NCI-H2196 (cell line): ENCODE measurements at regions not wholly inside any gene's neighbourhood (a gene's known extent, or its start where the extent isn't known, plus 50 kb on each side); places are given as distances from the start of the nearest gene placed in this dataset.

Experiments used
- DNase-seq: peaks from one replicate; lab custom pipeline; 2025; ENCODE audit not compliant: unreplicated experiment; lab: John Stamatoyannopoulos, UW

DNA sequence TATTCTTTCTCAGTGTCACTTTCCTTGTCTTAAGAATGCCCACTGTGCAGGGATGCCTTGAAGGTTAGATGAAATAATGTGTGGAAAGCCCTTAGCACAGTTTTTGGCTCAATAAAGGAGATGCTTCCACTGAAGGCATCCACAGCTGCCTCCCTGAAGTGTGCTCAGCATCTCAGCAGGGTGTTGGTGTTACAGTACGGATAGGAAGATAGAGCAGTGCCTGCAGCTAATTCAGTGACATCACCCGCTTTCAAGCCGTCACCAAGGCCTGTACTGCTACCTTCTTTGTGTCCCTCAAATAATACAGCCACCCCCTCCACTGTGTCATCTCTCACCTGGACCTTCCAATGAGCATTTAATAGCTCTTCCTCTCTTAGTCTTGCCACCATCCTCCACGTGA lies 59.0 kb downstream of the NDUFS5 start:
- DNase-seq = no peak

DNA sequence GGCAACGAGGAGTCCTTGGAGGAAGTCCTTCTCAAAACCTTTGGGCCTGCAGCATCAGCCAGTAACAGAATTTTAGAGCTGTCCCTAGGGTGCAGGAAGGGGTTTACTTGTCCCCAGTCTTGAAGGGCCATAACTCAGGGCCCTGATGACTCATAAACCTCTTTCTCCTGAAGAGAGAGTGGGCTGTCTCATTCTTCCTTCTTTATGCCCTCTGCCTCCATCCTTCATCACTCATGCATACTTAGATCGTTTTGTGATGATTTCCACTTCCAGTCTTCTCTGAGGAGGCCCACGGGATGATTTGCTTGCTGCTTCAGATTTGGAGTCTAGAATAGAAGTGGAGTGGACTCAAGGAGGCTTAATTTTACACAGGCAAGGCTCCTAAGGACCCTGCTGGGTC lies 60.2 kb downstream of the NDUFS5 start:
- no peak for DNase-seq

DNA sequence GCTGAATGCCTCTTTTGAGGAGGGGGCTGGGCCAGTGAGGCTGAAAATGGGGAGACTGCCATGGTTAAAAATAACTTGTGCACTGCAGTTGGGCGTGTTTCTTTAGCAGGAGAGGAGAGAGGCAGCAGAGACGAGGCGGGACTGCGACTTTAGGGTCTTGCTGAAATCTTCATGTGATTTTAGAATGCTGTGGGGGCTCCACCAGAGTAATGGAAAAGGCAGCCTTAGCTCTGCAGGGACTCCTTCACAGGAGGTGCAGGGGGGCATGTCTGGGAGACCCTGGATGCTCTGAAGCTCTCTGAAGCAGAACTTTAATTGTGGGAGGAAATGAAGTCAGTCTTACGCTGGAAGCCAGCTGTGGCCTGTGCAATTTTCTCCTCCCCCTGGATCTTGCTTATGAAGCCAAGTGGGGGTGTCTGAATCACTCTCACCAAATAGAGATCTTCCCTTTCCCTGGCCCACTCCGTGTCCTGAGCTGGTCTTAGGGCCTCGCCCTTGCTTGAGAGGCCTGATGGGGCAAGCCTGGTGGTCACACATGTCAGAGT lies 60.8 kb downstream of the NDUFS5 start:
- DNase-seq = no peak

DNA sequence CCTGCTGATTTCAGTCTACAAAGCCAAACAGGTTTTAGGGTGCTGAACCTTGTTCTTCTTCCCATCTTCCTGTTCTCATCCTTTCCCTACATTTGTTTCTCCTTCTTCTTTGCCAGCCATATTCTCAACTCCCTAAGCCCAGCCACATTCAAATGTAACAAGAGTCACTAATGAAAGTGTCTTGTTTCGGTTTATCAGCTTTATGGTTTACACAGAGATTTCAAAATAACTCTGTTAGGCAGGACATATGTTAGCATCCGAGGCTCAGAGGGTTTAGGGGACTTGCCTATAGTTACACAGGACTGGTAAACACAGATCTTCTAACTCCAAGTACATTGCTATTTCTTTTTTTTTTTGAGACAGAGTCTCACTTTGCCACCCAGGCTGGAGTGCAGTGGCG lies 61.3 kb downstream of the NDUFS5 start:
- no peak for DNase-seq

DNA sequence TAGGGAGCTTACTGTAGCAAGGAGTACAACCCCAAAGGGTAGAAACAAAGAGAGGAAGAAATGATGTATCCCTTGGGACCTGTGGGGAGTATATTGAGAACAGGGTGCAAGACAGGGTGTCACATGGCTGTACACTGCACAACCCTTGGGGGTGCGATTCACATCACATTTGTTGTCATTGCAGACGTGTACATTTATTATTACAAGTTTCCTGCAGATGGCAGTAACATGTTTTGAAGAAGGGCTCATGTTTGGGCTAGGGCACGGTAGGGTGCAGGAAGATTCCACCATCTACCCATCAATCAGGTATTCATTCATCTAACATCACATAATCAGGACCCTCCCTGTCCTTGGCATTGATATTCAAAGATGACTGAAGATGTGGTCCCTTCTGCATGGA lies 62.5 kb downstream of the NDUFS5 start:
- DNase-seq = no peak

DNA sequence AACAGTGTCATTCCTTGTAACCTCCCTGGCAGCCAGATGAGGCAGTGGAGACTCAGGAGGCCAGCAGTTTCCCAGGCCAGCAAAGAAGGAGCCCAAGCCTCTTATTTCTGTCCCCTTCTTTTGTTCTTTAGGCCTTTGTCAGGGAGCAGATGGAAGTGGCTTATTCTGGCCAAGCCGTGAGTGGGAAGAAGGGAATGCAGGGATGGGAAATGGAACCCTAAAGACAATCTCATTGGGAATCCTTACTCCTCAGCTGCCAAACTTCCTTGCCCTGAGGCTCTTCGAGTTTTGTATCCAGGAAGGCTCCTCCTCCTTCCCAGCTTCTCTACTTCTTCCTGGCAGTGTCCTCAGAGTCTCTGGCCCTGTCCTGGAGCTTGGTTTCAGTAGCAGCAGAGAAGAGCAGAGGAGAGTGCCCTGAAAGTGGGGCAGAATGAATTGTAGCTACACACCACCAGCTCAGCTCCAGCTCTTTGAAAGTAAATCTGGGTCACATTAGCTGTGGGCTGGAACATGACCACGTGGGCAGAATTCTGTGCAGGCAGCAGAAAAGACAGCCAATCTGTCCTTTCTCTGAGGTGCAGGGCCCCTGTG lies 63.9 kb downstream of the NDUFS5 start:
- DNase-seq = no peak

DNA sequence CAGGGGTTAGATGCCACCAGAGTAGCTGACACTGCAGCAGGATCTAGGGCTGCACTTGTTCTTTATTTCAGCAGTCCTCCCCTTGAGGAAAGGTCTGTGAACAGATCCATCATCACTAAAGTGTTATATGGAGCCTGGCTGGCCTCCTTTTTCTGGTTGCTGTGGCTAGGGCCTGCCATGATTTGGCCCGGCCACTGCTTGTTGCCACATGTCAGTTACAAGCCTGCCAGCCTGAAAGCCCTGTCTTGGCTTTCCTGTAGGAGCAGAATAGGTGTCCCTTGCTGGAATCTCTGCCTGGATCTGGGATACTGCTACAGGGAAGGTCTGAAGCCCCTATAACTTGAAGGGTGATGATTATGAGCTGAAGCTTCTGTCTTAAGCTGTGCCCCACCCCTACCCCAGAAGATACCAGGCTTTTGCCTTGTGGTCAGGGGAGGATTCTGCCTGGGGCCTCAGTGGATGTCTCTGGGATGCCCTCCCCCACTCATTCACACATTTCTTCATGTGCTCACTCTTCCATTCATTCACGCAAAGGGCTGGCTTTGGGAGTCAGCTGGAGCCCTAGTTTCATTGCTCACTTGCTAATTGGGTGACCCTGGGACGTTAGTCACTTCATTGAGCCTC lies 64.7 kb downstream of the NDUFS5 start:
- no peak for DNase-seq

DNA sequence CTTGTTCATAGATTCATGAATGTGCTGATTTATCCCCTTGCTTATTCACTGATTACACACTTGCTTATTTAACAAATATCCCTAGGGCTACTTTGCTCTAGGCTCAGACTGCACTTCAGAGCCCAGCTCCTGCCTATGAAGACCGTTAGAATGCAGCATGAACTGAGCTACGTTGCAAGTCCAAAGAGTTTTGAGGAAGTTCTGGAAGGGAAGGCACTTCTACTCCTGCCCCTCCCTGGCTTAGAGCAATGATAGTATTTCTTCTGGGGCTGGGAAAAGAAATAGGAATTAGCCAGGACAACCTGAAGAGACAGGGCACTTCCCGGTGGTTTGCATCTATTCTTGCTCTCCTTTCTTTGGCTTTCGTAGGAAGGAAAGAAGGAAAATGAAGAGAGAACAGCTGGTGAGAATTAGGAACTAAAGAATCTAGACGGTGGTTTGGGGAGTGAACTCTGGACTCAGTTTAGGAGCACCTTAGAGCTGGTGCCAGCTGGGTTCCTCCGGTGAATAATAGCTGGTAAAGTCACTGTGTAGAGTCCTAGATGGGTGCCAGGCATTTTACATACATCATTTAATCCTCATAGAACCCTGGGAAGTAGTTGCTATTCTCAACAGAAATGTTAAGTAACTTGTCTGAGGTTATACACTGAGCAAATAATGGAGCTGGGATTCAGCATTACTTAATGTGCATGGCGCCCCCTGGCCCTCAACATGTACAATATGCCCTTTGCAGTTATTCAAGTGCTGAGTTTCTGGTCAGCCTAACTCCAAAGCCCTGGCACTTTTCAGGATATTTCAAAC lies 65.9 kb downstream of the NDUFS5 start:
- peak; percentile 70 for DNase-seq

DNA sequence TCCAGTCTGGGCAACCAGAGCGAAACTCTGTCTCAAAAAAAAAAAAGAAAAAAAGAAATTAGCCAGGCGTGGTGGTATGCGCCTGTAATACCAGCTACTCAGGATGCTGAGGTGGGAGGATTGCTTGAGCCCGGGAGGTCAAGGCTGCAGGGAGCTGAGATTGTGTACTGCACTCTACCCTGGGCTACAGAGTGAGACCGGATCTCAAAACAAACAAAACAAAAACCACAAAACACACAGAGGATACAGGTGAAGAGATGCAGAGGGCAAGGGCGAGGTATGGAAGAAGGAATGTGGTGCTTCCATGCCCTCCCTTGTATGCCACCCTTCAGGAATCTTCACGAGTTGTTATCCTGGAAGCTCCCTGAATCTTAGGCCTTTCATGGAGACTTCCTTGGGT lies 68.5 kb downstream of the NDUFS5 start:
- no peak for DNase-seq

DNA sequence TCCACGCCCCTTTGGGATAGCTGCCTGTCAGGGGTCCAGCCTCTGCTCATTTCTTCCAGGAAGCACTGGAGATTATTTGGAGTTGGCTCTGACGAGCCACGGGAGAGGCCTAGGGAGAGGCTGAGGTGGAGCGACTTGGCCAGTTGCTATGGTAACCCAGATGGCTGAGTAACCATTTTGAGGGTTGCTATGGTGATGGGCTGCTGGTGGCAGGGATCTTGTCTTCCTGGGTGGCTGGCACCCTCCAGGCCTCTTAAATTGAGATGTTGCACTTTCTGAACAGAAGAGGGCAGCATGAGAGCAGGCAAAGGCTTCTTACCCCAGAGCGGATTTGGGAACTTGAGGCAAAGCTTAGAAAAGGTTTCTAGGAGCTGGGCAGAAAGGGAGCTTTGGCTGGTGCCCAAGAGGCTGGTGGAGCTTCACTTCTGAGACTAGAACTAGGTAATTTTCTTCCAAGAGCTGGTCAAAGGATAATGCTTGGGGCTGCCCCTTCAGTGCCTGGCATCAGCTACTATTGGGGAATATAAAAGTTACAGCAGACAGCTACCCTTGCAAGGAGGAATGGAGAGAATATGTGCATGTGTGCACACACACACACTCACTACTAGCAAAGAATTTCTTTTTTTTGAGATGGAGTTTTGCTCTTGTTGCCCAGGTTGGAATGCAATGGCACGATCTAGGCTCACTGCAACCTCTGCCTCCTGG lies 72.5 kb downstream of the NDUFS5 start:
- peak; percentile 97 for DNase-seq

DNA sequence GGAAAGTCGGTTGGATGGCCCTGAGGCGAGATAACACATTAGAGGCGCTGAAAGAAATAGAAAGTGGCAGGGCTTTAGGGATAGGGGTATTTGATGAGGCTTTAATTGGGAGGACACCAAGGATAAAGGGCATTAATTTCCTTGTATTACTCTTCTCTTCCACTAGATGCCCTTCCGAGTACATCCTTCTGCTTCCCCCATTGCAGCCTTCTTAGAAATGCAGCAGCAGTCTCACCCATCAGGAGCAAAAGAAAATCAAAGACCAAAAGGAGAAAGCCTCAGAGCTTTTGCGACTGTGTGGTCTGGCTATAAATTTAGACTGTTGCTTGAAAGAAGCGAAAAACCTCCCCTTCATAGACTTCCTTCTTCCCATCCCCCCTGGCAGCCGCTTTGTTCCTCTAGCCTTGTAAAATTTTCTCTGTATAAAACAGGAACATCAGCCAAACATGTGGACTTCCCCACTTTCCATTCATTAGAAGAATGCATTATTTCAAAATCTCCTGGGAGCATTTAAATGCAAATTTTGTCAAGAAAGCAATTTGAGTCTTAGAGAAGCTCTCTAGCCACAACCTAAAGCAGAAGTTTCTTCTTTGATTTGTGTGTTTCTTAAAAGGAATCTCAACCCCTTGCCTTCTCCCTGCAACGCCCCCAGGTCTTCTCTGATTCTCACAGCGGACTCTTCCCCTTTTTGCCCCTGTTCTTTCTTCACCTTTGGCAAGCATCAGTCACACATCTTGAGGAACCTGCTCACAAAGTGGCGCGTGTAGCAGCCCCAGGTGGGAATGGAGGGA lies 76.6 kb downstream of the NDUFS5 start:
- peak; percentile 63 for DNase-seq

DNA sequence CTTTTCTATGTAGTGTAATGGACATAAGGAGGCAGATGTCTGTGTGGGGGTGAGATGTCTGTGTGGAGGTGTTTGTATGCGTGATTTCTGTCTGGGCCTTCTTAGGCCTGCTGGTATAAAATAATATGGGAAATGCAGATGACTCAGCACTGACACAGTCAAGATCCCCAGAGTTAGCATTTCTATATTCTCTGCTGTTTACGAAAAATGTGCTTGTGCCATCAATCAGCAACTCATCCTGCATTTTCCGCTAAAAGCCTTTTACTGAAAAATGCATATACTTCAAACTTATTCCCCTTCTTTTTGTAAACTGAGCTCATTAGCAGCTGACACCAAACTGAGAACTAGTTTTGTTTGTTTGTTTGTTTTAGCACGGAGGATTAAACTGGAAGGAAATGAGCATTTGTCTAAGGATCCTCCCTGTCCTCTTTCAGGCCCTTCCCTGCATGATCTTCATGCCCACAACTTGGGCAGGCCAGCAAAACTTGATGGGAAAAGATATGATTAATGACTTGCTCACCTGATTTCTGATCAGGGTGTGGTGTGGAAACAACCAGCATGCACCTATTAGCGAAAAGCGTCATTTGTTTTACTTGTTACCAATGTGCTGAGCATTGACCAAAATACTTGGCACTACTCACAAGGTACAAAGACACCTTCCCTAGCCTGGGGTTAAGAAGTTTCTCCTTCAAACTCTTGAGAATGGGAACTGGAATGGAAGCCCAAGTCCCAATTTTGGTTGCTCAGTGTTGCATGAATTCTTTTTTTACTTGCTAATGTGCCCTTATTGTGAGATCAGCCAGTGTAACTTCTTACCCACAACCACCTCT lies 77.4 kb downstream of the NDUFS5 start:
- DNase-seq = no peak

DNA sequence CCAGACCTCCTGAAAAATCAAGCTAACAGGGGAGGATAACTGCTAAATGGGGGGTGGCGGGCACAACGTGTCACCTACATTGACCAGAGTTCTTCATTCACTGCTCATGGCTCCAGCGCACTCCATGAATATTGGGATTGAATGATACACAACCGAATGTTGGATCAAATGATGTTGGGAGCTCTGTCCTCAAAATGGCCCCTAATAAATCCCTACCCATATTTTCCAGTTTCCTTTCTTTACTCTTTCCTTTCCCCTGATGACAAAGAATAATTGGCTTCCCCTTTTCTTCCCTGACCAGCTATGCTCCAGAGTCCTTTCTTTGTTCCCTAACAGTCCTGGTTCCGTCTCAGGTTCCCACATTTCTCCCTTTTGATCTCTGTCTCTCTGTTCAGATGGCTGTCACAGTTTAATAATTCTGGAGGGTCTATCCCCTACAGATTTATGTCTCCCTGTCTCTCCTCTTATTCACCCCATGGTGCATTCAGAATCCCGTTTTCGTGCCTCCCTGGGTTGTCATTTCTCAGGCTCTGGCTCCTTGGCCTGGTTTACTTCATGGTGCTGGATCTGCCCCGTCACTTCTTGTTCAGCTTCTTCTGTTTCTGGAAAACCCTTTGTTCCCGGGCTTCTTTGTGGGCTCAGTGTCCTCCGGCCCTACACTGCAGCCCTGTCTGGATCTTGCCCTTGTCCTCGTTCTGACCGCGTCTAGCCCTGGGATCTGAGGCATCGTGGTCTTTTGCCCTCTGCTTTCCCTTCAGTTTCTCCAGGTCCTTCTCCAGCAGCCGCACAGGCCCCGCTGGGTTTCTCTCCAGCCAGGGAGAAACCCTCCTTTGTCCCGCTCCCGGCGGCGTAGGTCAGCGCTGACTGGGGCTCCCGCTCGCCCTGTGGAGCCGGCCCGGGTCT lies 78.3 kb downstream of the NDUFS5 start:
- peak; percentile 28 for DNase-seq

DNA sequence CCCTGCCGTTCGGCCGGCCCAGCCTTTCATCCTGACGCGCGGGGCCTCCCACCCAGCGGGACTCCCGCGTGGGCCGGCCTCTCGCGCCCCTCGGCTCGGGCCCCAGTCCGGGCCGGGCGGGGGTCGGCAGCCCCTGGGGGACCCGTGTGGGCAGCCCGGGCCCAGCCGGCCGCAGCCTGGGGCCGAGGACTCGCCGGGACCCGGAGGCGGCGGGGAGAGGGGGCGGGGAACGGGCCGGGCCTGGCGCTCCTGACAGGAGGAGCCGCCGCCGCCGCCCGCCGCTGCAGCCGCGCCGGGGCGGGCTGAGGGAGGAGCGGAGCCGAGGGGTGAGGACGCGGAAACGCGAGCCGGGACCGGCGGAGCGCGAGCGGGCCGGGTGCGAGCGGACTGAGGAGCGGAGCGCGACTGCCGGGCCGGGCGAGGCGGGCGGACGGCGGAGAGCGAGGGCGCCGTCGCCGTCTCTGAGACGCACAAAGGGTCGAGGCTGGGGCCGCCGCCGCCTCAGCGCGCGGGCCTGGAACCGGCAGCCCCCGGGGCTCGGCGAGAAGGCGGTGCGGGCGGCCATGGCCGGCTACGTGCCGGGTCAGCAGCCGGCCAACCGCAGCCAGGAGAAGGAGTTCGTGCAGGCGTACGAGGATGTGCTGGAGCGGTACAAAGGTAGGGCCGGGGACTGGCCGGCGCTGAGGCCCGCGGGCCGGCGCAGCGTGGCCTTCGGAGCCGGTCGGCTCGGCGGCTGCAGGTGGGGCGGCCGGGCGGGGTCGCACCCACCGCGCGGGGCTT lies 79.1 kb downstream of the NDUFS5 start:
- peak; percentile 55 for DNase-seq

DNA sequence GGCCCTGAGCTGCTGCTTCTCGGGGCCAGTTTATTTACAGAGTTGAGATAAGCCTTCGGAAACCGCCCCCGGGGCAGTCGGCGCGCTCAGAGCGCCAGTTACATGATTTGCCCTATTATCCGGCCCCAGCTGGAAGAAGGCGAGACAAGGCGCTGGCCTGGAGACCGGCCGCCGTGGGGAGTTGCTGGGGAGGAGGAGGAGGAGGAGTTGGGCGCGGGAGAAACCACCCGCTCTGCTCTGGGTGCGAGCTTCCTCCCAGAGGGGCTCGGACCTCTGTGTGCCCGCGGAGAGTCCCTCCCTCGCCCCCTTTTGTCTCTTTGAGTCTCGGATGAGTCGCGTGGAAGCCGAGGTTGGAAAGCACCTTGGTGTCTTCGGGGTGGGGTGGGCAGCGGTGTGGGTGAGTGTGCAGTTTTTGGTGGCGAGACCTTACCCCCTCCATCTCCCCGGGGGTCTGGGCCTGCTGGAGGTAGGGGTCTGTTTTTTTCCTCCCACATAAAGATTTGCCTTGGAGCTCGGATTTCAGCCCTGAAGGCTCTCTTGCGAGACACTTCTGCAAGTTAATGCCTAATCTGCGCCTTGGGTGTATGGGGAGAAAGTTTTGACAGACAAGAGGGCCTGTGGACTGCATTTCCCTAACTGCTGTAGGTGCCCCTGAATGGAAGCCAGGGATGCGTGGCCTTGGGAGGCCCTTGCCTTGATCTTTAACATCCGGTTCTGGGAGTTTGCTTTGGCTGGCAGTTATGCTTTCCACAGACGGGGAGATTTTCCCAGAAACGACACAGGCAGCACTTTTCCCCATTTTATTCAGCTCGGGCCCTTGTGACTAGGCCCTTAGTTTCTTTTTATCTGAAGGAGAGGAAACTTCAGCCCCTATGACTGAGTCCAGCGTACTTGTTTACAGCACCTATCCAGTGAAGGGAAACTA lies 80.0 kb downstream of the NDUFS5 start:
- peak; percentile 17 for DNase-seq

DNA sequence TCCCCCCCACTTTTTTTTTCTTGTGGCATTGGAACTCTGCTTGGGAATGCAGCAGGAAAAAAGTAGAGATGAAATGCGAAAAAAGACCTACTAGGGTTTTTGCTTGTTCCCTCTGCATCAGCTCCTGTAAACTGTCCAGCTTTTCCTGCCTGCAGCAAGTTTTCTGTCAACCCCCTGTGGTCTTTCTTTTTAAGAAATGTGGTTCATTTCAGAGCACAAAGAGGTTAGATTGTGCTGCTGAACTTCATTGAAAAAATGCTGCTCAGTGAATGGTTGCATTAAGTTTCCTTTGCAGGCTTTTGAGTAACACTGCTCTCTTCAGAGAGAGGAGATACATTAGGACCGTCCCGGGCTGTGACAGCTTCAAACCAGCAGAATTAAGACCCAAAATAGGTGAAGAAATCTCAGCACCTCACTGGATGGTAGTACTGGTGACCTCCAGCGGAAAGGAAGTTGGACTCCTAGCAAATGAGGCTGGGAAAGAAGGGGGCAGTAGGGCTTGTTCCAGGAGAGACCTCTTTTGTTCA lies 80.7 kb downstream of the NDUFS5 start:
- DNase-seq = no peak
